HG03575 (cell line): ENCODE measurements at regions not wholly inside any gene's neighbourhood (a gene's known extent, or its start where the extent isn't known, plus 50 kb on each side); places are given as distances from the start of the nearest gene placed in this dataset.

Source experiments
- ATAC-seq: cut with Tn5 transposase; IDR thresholded peaks from one replicate; pipeline ENCODE4 v1.9.1; 2021; ENCODE audit not compliant: unreplicated experiment, insufficient number of reproducible peaks, low FRiP score; ENCODE audit errors: extremely low read depth

GRCh38 chr4:130419211-130419975, 1323.4 kb downstream of the C4orf33 start:
- no peak for ATAC-seq

- no peak for ATAC-seq
Measured at GRCh38 chr4:130422261-130422660, 1326.3 kb downstream of the C4orf33 start.

GRCh38 chr4:130424211-130424610, 1328.3 kb downstream of the C4orf33 start:
- ATAC-seq = no peak

DNA sequence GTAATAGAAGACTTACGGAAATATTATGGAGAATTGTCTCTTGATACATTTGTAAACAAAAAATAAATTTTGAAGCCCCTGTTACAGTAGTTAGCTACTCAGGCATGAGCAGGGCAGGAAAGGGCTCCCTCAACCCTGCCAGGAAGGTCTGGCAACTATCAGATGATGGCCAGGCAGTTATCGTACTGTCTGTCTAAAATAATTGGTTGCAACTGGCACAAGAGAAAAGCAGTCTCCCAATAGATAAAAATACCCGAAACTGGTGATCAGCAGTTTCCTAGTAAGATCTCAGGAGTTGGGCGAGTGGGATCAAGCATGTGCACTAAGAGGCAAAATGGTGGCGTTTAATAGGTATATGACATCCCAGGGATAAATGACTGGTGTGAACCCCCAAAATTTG, 1336.3 kb downstream of the C4orf33 start:
- no peak for ATAC-seq

DNA sequence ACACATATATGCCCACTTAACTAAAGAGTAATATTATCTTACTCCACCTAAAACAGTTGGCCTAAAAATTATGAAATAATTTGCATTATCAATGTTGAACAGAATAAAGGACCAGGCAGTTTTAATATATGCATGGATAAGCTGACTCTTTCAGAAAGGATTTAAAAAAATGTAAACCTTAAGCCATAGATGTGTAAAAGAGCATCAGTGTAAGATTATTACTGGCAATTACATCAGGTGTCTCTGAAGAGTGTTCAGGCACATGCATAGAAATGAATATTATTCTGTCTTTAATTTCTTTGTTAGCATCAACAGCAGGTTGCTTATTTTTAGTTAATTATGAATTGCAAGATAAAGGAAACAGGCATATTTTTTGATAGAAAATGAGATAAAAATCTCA, 1353.8 kb downstream of the C4orf33 start:
- ATAC-seq = no peak

DNA sequence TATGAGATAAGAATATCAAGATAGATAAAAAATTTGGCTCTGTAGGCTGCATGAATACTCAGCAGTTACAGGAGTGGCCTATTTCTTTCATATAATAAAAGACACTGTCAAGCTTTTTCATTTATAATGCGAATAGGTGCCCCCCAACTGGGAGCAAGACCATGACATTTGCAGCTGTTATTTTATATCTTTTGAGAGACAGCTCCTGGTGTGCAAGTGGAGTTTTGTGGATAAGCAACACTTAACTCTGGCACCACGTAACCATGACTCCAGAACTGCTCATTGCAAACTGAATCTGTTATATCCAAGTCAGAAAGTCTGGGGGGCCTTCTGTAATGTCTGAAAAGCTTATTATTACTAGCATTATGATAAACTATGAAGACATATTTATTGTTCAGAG, 1372.4 kb downstream of the C4orf33 start:
- no peak for ATAC-seq

DNA sequence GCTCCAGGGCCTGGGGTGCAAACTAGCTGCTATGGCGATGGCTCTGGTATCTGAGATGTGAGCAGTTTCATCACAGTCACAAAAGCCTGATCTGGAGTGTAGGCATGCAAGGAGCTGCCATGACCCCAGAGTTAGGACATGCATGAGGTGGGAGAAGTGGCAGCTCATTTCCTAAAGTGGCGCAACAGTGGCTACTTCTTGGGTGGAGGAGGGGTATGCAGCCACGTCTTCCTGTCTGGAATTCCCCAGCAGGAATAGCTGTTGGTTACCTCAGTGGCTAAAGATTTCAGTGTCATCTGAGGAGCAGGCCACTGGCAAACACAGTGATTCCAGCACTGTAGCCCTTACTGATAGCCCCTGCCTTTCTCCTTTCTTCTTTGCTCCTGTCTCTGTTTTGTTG, 1382.5 kb downstream of the C4orf33 start:
- no peak for ATAC-seq

- no peak for ATAC-seq
Measured at GRCh38 chr4:130479020-130479419, 1383.1 kb downstream of the C4orf33 start.

- no peak for ATAC-seq
Measured at GRCh38 chr4:130479674-130480073, 1383.7 kb downstream of the C4orf33 start.

GRCh38 chr4:130484826-130485225, 1388.9 kb downstream of the C4orf33 start:
- ATAC-seq = no peak

GRCh38 chr4:130485371-130485770, 1389.4 kb downstream of the C4orf33 start:
- no peak for ATAC-seq

DNA sequence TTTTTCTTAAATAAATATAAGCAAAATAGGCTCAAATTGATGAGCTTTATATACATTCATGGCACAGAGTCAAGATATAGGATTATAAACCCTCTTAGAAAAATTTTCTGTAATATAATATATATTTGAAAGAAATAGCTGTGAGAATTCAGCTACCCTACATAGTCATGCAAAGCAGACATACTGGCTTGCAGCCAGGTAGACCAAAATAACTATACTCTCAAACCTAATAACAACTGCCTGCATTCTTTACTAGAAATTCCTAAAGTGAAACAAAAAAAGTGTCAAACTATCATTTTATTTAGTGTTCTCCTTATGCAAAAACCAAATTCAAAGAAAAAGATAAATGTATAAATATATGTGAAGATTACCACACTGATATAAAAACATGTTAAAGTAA, 1390.2 kb downstream of the C4orf33 start:
- no peak for ATAC-seq

- ATAC-seq = no peak
Measured at GRCh38 chr4:130486841-130487240, 1390.9 kb downstream of the C4orf33 start.

- ATAC-seq = no peak
Measured at GRCh38 chr4:130510661-130511060, 1414.7 kb downstream of the C4orf33 start.

DNA sequence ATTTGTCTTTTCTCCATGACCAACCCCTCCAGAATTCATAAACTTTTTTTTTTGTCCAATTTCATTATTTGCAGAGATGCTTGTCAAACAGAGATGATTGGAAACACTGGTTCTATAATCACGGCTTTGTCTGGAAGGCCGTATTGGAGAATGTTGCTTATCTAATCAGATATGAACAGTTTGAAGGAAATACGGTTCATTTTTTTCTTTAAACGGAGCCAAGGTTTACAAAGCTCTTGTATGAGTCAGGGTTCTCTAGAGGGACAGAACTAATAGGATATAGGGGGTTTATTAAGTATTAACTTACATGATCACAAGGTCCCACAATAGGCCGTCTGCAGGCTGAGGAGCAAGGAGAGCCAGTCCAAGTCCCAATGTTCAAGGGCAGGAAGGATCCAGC, 1415.8 kb downstream of the C4orf33 start:
- ATAC-seq = no peak

DNA sequence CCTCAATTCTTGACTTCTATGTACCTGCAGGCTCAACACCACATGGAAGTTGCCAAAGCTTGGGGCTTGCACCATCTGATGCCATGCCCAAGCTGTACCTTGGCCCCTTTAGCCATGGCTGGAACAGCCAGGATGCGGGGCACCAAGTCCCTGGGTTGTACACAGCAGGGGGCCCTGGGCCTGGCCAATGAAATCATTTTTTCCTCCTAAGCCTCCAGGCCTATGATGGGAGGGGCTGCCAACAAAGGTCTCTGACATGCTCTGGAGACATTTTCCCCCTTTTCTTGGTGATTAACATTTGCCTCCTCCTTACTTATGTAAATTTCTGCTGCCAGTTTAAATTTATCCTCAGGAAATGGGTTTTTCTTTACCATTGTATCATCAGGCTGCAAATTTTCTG, 1428.1 kb downstream of the C4orf33 start:
- no peak for ATAC-seq

DNA sequence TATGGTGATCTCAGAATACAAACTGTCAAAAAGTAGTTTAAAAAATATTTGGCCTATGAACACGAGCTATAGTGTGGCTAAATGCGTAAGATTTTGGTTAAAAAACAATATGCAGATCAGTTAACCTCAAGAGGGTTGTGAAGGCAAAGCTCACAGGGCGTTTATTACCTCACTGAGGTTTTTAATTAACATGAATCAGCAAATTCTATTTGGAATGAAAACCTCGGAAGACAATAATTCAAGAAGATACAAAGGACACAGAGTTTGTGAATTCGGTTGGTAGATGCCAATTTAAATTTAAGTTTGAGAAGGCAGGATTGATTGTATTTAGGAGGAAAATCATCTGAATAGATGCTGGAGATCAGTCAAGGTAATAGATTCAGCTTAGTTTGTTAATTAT, 1434.6 kb downstream of the C4orf33 start:
- ATAC-seq = no peak

DNA sequence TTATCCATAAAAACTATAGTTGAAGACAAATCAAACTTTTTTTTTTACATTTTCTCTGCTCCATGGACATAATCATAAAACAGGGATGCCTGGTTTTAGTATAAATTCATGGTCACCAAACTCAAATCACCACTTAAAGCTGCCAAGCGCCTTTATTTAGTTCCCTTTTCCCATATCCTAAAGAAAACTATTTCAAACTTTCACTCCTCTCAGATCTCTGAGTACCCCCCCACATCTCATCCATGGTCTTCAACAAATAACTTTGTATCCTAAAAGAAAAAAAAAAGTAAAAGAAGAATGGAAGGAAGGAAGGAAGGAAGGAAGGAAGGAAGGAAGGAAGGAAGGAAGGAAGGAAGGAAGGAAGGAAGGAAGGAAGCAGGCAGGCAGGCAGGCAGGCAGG, 1438.7 kb downstream of the C4orf33 start:
- ATAC-seq = no peak

GRCh38 chr4:130542953-130543352, 1447.0 kb downstream of the C4orf33 start:
- no peak for ATAC-seq

- ATAC-seq = no peak
Measured at GRCh38 chr4:130545171-130545570, 1449.2 kb downstream of the C4orf33 start.

- ATAC-seq = no peak
Measured at GRCh38 chr4:130545596-130545995, 1449.6 kb downstream of the C4orf33 start.
